ENCODE measurements at regions not wholly inside any gene's neighbourhood (a gene's known extent, or its start where the extent isn't known, plus 50 kb on each side); places are given as distances from the start of the nearest gene placed in this dataset.

DNA sequence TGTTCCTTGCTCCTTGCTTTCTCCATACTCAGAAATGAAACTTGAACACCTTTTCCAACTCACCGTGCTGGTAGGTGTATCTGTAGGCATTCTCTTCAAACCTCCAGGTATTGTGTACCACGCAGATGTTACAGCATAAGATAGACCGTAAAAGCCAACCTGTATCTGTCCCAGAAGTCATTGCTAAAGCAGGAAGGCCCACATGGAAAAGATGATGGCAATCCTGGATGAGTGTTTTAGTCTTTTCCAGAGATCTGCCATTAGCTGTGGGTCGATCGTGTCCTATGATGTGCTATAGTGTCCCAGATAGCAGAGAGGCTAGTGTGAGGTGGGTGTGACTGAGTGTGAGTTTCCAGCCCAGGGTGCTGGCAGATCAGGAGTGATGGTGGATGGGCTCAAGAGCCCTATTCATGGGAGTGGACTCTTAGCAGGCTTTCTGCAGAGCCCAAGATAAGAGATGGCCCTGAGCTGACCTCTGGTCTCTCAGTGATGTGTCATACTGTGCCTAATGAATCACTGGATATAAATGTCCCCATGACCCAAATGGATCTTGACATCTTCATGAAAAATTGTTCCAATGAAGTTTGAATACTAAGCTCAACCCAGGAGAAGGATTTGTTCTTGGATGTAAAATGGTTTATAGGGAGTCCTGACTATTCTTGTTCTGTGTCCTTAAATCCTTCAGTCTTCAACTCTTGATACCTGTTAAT lies 69.1 kb upstream of the WDR1 start:
- no peak overlapping the region for H2BK12ac ChIP-seq (ENCODE audit: insufficient read length, low read depth, low read length)
- H3K27me3 Mint-ChIP-seq (ENCODE audit: low read depth), result peaks cover 10% of the 10 kb centered on the region
- no peak overlapping the region for H3K23ac ChIP-seq (ENCODE audit: insufficient read length, low read depth, low read length)
- H2BK20ac ChIP-seq (ENCODE audit: low read depth, low read length, poor library complexity, severe bottlenecking), result no peak overlapping the region
- no peak overlapping the region for H4K91ac ChIP-seq (ENCODE audit: insufficient read length, low read depth, low read length)
- H3K9ac ChIP-seq (ENCODE audit: extremely low read depth, insufficient read length, low read length), result no peak overlapping the region
- H2BK120ac ChIP-seq (ENCODE audit: low read depth, low read length, poor library complexity, severe bottlenecking), result no peak overlapping the region
- no peak overlapping the region for H4K5ac ChIP-seq (ENCODE audit: insufficient read length, low read depth, low read length)
- no peaks in the 10 kb centered on the region for H3K23me2 ChIP-seq (ENCODE audit: insufficient read length, low read depth, low read length, poor library complexity, severe bottlenecking)
- H3T11ph ChIP-seq (ENCODE audit: low read length), result no peak overlapping the region
- H4K20me1 ChIP-seq (ENCODE audit: control insufficient read depth, insufficient read depth, insufficient read length), result no peaks in the 10 kb centered on the region
- no peaks in the 10 kb centered on the region for H3K27me3 ChIP-seq (ENCODE audit: insufficient read depth, low read length)
- no peak for DNase-seq
- H3K4ac ChIP-seq (ENCODE audit: low read depth, low read length), result no peak overlapping the region
- no peak overlapping the region for H2AFZ ChIP-seq (ENCODE audit: low read length)
- H2BK15ac ChIP-seq (ENCODE audit: low read depth, low read length), result no peak overlapping the region
- no peak overlapping the region for H3K4me3 Mint-ChIP-seq
- H3K4me2 ChIP-seq (ENCODE audit: insufficient read depth, insufficient read length, low read length), result no peak overlapping the region
- no peaks in the 10 kb centered on the region for H3K9me3 Mint-ChIP-seq
- WGBS (ENCODE audit: extremely low coverage, insufficient read length, low lambda C conversion rate), result no CpG with 5 or more reads among the region's 5 CpGs
- no peak overlapping the region for H3K27ac ChIP-seq (ENCODE audit: insufficient read length, low read depth, low read length)
- H3K36me3 Mint-ChIP-seq (ENCODE audit: insufficient read depth in 1 of 3, low read depth in 3 of 3), result no peaks in the 10 kb centered on the region
- TF ChIP-seq, protein P1, sequence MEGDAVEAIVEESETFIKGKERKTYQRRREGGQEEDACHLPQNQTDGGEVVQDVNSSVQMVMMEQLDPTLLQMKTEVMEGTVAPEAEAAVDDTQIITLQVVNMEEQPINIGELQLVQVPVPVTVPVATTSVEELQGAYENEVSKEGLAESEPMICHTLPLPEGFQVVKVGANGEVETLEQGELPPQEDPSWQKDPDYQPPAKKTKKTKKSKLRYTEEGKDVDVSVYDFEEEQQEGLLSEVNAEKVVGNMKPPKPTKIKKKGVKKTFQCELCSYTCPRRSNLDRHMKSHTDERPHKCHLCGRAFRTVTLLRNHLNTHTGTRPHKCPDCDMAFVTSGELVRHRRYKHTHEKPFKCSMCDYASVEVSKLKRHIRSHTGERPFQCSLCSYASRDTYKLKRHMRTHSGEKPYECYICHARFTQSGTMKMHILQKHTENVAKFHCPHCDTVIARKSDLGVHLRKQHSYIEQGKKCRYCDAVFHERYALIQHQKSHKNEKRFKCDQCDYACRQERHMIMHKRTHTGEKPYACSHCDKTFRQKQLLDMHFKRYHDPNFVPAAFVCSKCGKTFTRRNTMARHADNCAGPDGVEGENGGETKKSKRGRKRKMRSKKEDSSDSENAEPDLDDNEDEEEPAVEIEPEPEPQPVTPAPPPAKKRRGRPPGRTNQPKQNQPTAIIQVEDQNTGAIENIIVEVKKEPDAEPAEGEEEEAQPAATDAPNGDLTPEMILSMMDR (conservative IDR thresholded peaks at IDR 0.05), result no peak
- H3K27ac Mint-ChIP-seq, result no peak overlapping the region
- no peak overlapping the region for H4K8ac ChIP-seq (replicated peaks; ENCODE audit: insufficient read length, low read depth, low read length)
- H3K79me1 ChIP-seq (ENCODE audit: insufficient read depth, low read depth, low read length, poor library complexity, severe bottlenecking), result no peaks in the 10 kb centered on the region
- H3K9me3 ChIP-seq (ENCODE audit: control insufficient read depth, low read depth, low read length), result no peaks in the 10 kb centered on the region
- no peak overlapping the region for H3K18ac ChIP-seq (ENCODE audit: insufficient read length, low read depth, low read length)
- no peak overlapping the region for H2BK5ac ChIP-seq (ENCODE audit: insufficient read length, low read length)
- H3K79me2 ChIP-seq (ENCODE audit: insufficient read depth, low read length), result no peaks in the 10 kb centered on the region
- H3K56ac ChIP-seq (ENCODE audit: insufficient read length, low read depth, low read length), result no peak overlapping the region
- H3K4me1 Mint-ChIP-seq, result no peaks in the 10 kb centered on the region
- no peak overlapping the region for H3K14ac ChIP-seq (ENCODE audit: insufficient read depth, low read length)
- H2AK5ac ChIP-seq (ENCODE audit: insufficient read length, low read length), result no peak overlapping the region
- no peaks in the 10 kb centered on the region for H3K4me1 ChIP-seq (ENCODE audit: insufficient read depth, low read length)
